ENCODE measurements at regions not wholly inside any gene's neighbourhood (a gene's known extent, or its start where the extent isn't known, plus 50 kb on each side); places are given as distances from the start of the nearest gene placed in this dataset.

DNA sequence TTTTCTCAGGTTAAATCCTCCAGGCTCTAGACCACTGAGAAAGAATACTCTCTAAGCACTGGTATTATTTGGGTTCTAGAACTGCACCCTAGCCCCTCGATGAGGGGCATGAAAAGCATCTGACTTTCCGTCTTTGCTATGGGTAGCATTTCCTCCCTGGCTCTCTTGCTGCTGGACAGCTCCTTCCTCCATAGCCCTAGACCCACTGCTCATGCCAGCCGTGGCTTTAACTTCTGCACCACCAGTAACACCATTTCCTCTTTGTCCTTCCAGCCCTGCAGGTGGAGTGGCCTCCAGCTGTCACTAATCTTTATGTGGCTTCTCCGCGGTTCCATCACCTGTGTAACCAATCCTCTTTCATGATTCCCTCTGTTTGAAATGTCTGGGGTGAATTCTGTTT lies 194.9 kb downstream of the SCP2D1 start:
- RAD21 ChIA-PET (ENCODE audit: low non-redundant PET in 1 of 2, low total read pairs in 2 of 2, uncharacterized antibody in 2 of 2, unreplicated experiment in 2 of 2) = no interaction called here
- H3K4me2 ChIP-seq (ENCODE audit: low read length) = no peak overlapping the region
- H3K36me3 ChIP-seq (ENCODE audit: control insufficient read depth in 1 of 2, insufficient read depth in 2 of 2, low read length in 2 of 2) = no peaks in the 10 kb centered on the region
- H3K9ac ChIP-seq (ENCODE audit: low read length) = no peak overlapping the region
- no TSS peak for BruUV-seq (replicated peaks)
- no peaks in the 10 kb centered on the region for H4K20me1 ChIP-seq (ENCODE audit: insufficient read depth)
- no peak overlapping the region for H2AFZ ChIP-seq (ENCODE audit: low read depth, low read length, poor library complexity, severe bottlenecking)
- H3K9me3 ChIP-seq (ENCODE audit: control insufficient read depth in 1 of 2, insufficient read depth in 1 of 2, low read depth in 1 of 2, low read length in 2 of 2) = no peaks in the 10 kb centered on the region
- no peak for DNase-seq (ENCODE audit: low read depth, low spot score)
- CTCF ChIA-PET = no interaction called here
- H3K4me1 ChIP-seq (ENCODE audit: control insufficient read depth in 1 of 2, insufficient read depth in 2 of 2, low read length in 2 of 2) = no peaks in the 10 kb centered on the region
- TF ChIP-seq CBX3 (IDR thresholded peaks at IDR 0.05; ENCODE audit: low read depth) = no peak
- TF ChIP-seq, protein P1, sequence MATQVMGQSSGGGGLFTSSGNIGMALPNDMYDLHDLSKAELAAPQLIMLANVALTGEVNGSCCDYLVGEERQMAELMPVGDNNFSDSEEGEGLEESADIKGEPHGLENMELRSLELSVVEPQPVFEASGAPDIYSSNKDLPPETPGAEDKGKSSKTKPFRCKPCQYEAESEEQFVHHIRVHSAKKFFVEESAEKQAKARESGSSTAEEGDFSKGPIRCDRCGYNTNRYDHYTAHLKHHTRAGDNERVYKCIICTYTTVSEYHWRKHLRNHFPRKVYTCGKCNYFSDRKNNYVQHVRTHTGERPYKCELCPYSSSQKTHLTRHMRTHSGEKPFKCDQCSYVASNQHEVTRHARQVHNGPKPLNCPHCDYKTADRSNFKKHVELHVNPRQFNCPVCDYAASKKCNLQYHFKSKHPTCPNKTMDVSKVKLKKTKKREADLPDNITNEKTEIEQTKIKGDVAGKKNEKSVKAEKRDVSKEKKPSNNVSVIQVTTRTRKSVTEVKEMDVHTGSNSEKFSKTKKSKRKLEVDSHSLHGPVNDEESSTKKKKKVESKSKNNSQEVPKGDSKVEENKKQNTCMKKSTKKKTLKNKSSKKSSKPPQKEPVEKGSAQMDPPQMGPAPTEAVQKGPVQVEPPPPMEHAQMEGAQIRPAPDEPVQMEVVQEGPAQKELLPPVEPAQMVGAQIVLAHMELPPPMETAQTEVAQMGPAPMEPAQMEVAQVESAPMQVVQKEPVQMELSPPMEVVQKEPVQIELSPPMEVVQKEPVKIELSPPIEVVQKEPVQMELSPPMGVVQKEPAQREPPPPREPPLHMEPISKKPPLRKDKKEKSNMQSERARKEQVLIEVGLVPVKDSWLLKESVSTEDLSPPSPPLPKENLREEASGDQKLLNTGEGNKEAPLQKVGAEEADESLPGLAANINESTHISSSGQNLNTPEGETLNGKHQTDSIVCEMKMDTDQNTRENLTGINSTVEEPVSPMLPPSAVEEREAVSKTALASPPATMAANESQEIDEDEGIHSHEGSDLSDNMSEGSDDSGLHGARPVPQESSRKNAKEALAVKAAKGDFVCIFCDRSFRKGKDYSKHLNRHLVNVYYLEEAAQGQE (IDR thresholded peaks at IDR 0.05; ENCODE audit: low read depth) = peak; percentile 27
- intact Hi-C loops (cut with micrococcal nuclease) = no loop called here
- no peak overlapping the region for H3K27ac ChIP-seq (ENCODE audit: low read depth, low read length)
- H3K79me2 ChIP-seq (ENCODE audit: insufficient read depth, low read length) = no peaks in the 10 kb centered on the region
- no peaks in the 10 kb centered on the region for H3K9me2 ChIP-seq (ENCODE audit: insufficient read depth)
- POLR2A ChIA-PET = no interaction called here
- no peaks in the 10 kb centered on the region for H3K27me3 ChIP-seq (ENCODE audit: insufficient read depth, low read length)
- ATAC-seq = no peak
- H3K4me3 ChIP-seq (replicated peaks in 1 of 2; ENCODE audit: low read depth in 1 of 2, low read length in 2 of 2) = no peak overlapping the region

DNA sequence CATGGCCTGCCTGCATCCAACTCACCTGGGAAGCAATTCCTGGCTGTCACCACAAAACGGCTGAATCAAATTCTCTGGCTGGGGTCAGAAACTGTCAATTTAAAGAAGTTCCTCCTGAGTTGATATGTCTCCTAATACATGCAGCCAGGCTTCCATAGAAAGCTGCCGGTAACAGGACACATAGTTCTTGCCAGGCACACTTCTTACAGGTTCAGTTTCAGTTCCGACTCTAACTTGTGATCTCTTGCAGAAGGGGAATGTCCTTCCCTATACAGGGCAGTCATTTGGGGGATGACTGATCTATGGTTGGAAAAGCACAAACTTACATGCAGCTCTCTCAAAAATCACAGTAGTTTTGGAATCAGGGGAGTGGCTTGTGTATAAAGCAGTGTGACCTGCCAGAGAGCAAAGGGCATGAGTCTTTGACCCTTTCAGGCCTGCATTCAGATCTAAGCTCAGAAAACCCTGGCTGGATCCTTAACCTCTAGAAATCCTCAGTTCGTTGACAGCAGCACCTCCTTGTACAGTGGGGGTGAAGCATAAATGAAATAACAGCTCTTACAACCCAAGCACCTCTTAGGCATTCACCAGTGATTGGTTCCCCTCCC lies 195.6 kb downstream of the SCP2D1 start:
- RAD21 ChIA-PET (ENCODE audit: low non-redundant PET in 1 of 2, low total read pairs in 2 of 2, uncharacterized antibody in 2 of 2, unreplicated experiment in 2 of 2) = no interaction called here
- TF ChIP-seq POLR2AphosphoS5 (IDR thresholded peaks at IDR 0.05; ENCODE audit: low read depth, low read length) (no peak), ZFX (IDR thresholded peaks at IDR 0.05) (no peak), EZH2 (IDR thresholded peaks at IDR 0.05) (no peak), EGR1 (IDR thresholded peaks at IDR 0.05; ENCODE audit: low read depth) (no peak), CEBPB (IDR thresholded peaks at IDR 0.05; ENCODE audit: low read depth) (no peak), ELF1 (IDR thresholded peaks at IDR 0.05; ENCODE audit: borderline replicate concordance, low read depth) (no peak), SRF (IDR thresholded peaks at IDR 0.05; ENCODE audit: low read depth) (no peak), POLR2A (IDR thresholded peaks at IDR 0.05; ENCODE audit: borderline replicate concordance, extremely low read depth, insufficient read depth, insufficient read length) (no peak), SP1 (IDR thresholded peaks at IDR 0.05; ENCODE audit: low read depth) (no peak), TCF7L2 (IDR thresholded peaks at IDR 0.05; ENCODE audit: borderline replicate concordance, extremely low read depth, insufficient read depth, insufficient read length) (no peak)
- TF ChIP-seq, protein P2, sequence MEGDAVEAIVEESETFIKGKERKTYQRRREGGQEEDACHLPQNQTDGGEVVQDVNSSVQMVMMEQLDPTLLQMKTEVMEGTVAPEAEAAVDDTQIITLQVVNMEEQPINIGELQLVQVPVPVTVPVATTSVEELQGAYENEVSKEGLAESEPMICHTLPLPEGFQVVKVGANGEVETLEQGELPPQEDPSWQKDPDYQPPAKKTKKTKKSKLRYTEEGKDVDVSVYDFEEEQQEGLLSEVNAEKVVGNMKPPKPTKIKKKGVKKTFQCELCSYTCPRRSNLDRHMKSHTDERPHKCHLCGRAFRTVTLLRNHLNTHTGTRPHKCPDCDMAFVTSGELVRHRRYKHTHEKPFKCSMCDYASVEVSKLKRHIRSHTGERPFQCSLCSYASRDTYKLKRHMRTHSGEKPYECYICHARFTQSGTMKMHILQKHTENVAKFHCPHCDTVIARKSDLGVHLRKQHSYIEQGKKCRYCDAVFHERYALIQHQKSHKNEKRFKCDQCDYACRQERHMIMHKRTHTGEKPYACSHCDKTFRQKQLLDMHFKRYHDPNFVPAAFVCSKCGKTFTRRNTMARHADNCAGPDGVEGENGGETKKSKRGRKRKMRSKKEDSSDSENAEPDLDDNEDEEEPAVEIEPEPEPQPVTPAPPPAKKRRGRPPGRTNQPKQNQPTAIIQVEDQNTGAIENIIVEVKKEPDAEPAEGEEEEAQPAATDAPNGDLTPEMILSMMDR (IDR thresholded peaks at IDR 0.05 in 2 of 3, conservative IDR thresholded peaks at IDR 0.05 in 1 of 3; ENCODE audit: borderline replicate concordance in 1 of 3, insufficient read depth in 1 of 3, low read depth in 2 of 3, low read length in 2 of 3) = no peak
- TF ChIP-seq, protein P3, sequence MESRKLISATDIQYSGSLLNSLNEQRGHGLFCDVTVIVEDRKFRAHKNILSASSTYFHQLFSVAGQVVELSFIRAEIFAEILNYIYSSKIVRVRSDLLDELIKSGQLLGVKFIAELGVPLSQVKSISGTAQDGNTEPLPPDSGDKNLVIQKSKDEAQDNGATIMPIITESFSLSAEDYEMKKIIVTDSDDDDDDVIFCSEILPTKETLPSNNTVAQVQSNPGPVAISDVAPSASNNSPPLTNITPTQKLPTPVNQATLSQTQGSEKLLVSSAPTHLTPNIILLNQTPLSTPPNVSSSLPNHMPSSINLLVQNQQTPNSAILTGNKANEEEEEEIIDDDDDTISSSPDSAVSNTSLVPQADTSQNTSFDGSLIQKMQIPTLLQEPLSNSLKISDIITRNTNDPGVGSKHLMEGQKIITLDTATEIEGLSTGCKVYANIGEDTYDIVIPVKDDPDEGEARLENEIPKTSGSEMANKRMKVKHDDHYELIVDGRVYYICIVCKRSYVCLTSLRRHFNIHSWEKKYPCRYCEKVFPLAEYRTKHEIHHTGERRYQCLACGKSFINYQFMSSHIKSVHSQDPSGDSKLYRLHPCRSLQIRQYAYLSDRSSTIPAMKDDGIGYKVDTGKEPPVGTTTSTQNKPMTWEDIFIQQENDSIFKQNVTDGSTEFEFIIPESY (IDR thresholded peaks at IDR 0.05; ENCODE audit: extremely low read depth, insufficient replicate concordance, low read length) = no peak

More for the DNA sequence above, 195.6 kb downstream of the SCP2D1 start:
- ATAC-seq (no peak), DNase-seq (ENCODE audit: low read depth, low spot score) (no peak)
- H3K27me3 ChIP-seq (ENCODE audit: insufficient read depth, low read length) = no peaks in the 10 kb centered on the region
- BruUV-seq (replicated peaks) = no TSS peak
- H3K4me3 ChIP-seq (replicated peaks in 1 of 2; ENCODE audit: low read depth in 1 of 2, low read length in 2 of 2) = no peak overlapping the region
- intact Hi-C loops (cut with micrococcal nuclease) = no loop called here
- H3K9me2 ChIP-seq (ENCODE audit: insufficient read depth) = no peaks in the 10 kb centered on the region
- H3K4me1 ChIP-seq (ENCODE audit: control insufficient read depth in 1 of 2, insufficient read depth in 2 of 2, low read length in 2 of 2) = no peaks in the 10 kb centered on the region
- no peak overlapping the region for H2AFZ ChIP-seq (ENCODE audit: low read depth, low read length, poor library complexity, severe bottlenecking)
- H4K20me1 ChIP-seq (ENCODE audit: insufficient read depth) = no peaks in the 10 kb centered on the region
- no peak overlapping the region for H3K27ac ChIP-seq (ENCODE audit: low read depth, low read length)
- no peaks in the 10 kb centered on the region for H3K79me2 ChIP-seq (ENCODE audit: insufficient read depth, low read length)
- H3K9ac ChIP-seq (ENCODE audit: low read length) = no peak overlapping the region
- H3K36me3 ChIP-seq (ENCODE audit: control insufficient read depth in 1 of 2, insufficient read depth in 2 of 2, low read length in 2 of 2) = no peaks in the 10 kb centered on the region
- no peak overlapping the region for H3K4me2 ChIP-seq (ENCODE audit: low read length)
- ChIA-PET CTCF (no interaction called here), POLR2A (no interaction called here)
- no peaks in the 10 kb centered on the region for H3K9me3 ChIP-seq (ENCODE audit: control insufficient read depth in 1 of 2, insufficient read depth in 1 of 2, low read depth in 1 of 2, low read length in 2 of 2)
